Natural killer cell (primary cell): ENCODE measurements at regions not wholly inside any gene's neighbourhood (a gene's known extent, or its start where the extent isn't known, plus 50 kb on each side); places are given as distances from the start of the nearest gene placed in this dataset.

Experiments
- ATAC-seq, 3 donors: fragments of 150-1000 bp in 2 of 3; fragments of 200-7000 bp in 1 of 3; cut with Tn5 transposase; 1 replicate in 1 of 3; 2 replicates in 2 of 3; pipeline ENCODE4 v1.10.0; 2021; ENCODE audit warnings: mild to moderate bottlenecking in 2 of 3, moderate library complexity in 2 of 3
- DNase-seq, 2 donors: peaks; one replicate each; pipeline versions ENCODE4 v3.0.0 to v3.0.0-alpha.2; 2013 to 2021; ENCODE audit warnings: mixed read lengths in 1 of 2
- H3K27ac ChIP-seq: one replicate; pipeline ENCODE4 v1.5.1; 2013; ENCODE audit warnings: mild to moderate bottlenecking, low read length
- H3K27me3 ChIP-seq: one replicate; pipeline ENCODE4 v1.6.1; 2013; ENCODE audit warnings: low read length; ENCODE audit not compliant: control insufficient read depth, insufficient read depth
- H3K36me3 ChIP-seq: one replicate; pipeline ENCODE4 v1.6.1; 2013; ENCODE audit warnings: low read length; ENCODE audit not compliant: control insufficient read depth, insufficient read depth
- H3K4me1 ChIP-seq: one replicate; pipeline ENCODE4 v1.6.1; 2013; ENCODE audit warnings: low read length; ENCODE audit not compliant: control insufficient read depth, insufficient read depth
- H3K4me3 ChIP-seq: one replicate; pipeline ENCODE4 v1.5.1; 2013; ENCODE audit warnings: low read length
- H3K9me3 ChIP-seq: one replicate; pipeline ENCODE4 v1.6.1; 2013; ENCODE audit warnings: low read length; ENCODE audit not compliant: control insufficient read depth, insufficient read depth
- H3K27ac Mint-ChIP-seq, 2 donors: one replicate each; pipeline ENCODE4 v1.8.0; 2022; ENCODE audit warnings: mild to moderate bottlenecking in 2 of 2, mixed read lengths in 2 of 2, moderate library complexity in 1 of 2
- H3K27me3 Mint-ChIP-seq, 2 donors: one replicate each; pipeline ENCODE4 v1.8.0; 2022; ENCODE audit warnings: low read depth in 2 of 2, mixed read lengths in 2 of 2
- H3K36me3 Mint-ChIP-seq: one replicate; pipeline ENCODE4 v1.8.0; 2022; ENCODE audit warnings: mixed read lengths
- H3K4me1 Mint-ChIP-seq, 2 donors: one replicate each; pipeline ENCODE4 v1.8.0; 2022; ENCODE audit warnings: mixed read lengths in 2 of 2
- H3K4me3 Mint-ChIP-seq: one replicate; pipeline ENCODE4 v1.8.0; 2022; ENCODE audit warnings: mild to moderate bottlenecking, moderate library complexity, mixed read lengths
- H3K9me3 Mint-ChIP-seq, 2 donors: one replicate each; pipeline ENCODE4 v1.8.0; 2022; ENCODE audit warnings: mixed read lengths in 2 of 2
- WGBS: methylation state at CpG from one replicate; pipeline ENCODE4 v1.1.7; 2013; ENCODE audit warnings: missing lambda C conversion rate; ENCODE audit not compliant: insufficient coverage; 5-methylcytosine and 5-hydroxymethylcytosine counted together
- intact Hi-C: fragments of 100-400 bp; cut with micrococcal nuclease; formaldehyde crosslinking; loops from one replicate; pipeline ENCODE4 v1.14.2; 2022
- TF ChIP-seq, protein P1 (sequence below): fragments of 200-600 bp; IDR thresholded peaks from one replicate; pipeline ENCODE4 v1.8.0; 2022; ENCODE audit warnings: antibody characterized with exemption

DNA sequence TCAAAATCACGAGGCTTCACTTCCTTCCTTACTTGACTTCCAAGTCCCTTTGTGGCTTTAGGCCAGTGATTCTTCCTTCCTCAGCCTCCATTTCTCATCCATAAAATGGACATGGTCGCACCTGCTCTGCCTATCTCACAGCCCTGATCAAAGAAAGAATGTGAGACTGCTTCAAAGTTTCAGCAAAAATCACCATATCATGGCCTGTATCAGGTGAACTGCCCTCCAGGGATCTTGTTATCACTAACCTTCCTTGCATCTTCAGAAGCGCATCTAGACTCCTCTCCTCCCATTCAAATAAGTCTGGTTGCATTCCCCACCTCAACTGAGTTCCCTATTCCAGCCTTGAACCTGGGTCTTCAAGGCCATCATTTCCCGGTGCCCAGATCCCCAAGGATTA lies 96.5 kb downstream of the TTC32 start:
- Histone ChIP-seq H3K4me1 (no peaks in the 10 kb centered on the region), H3K27ac (no peak overlapping the region), H3K36me3 (no peaks in the 10 kb centered on the region), H3K9me3 (no peaks in the 10 kb centered on the region), H3K4me3 (no peak overlapping the region), H3K27me3 (no peaks in the 10 kb centered on the region)
- H3K4me1 Mint-ChIP-seq, result no peaks in the 10 kb centered on the region
- H3K27me3 Mint-ChIP-seq, result peaks cover 2 to 7% of the 10 kb centered on the region in 2 donors
- no peak for ATAC-seq
- intact Hi-C loops, result no loop called here
- H3K4me3 Mint-ChIP-seq, result no peak overlapping the region
- WGBS, result 65% methylated on average over 4 of the region's 4 CpGs
- H3K9me3 Mint-ChIP-seq, result no peaks in the 10 kb centered on the region
- no peak for DNase-seq
- no peak overlapping the region for H3K27ac Mint-ChIP-seq
- TF ChIP-seq, protein P1, sequence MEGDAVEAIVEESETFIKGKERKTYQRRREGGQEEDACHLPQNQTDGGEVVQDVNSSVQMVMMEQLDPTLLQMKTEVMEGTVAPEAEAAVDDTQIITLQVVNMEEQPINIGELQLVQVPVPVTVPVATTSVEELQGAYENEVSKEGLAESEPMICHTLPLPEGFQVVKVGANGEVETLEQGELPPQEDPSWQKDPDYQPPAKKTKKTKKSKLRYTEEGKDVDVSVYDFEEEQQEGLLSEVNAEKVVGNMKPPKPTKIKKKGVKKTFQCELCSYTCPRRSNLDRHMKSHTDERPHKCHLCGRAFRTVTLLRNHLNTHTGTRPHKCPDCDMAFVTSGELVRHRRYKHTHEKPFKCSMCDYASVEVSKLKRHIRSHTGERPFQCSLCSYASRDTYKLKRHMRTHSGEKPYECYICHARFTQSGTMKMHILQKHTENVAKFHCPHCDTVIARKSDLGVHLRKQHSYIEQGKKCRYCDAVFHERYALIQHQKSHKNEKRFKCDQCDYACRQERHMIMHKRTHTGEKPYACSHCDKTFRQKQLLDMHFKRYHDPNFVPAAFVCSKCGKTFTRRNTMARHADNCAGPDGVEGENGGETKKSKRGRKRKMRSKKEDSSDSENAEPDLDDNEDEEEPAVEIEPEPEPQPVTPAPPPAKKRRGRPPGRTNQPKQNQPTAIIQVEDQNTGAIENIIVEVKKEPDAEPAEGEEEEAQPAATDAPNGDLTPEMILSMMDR, result no peak
- no peaks in the 10 kb centered on the region for H3K36me3 Mint-ChIP-seq

DNA sequence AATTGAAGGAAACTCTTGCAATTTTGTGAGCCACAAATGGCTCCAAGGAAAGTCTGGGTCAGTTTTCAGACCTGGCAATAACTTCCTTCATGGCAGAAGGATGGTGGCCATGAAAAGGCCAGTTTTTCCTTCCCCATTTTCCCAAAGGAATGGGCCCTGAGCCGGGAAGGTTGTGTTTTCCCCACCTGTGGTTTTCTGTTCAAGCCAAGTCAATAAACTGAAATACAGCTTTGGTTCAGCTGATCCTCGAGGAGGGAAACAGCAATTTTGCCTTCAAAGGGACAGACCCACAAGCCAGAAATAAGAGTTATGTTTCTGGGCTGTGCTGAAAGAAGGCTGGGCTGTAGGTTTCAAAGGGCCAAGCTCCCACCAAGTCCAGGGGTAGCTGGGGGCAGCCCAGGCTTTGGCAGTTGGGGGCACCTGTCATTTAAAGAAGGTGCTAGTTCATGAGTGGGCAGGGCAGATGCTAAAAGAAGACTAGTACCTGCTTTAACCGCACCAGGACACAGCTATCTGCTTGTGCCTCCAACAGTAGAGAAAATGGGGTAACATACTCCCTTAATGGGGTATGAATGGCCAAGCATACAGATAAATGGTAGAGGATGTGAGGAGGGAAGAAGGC lies 97.0 kb downstream of the TTC32 start:
- no peak overlapping the region for H3K4me3 Mint-ChIP-seq
- H3K27me3 ChIP-seq, result no peaks in the 10 kb centered on the region
- intact Hi-C loops, result no loop called here
- H3K27ac Mint-ChIP-seq, result no peak overlapping the region
- ATAC-seq (no peak), DNase-seq (no peak)
- H3K36me3 Mint-ChIP-seq, result no peaks in the 10 kb centered on the region
- TF ChIP-seq, protein P1, result no peak
- no peak overlapping the region for H3K27ac ChIP-seq
- H3K9me3 ChIP-seq, result no peaks in the 10 kb centered on the region
- WGBS, result 66% methylated on average over 3 of the region's 3 CpGs
- H3K9me3 Mint-ChIP-seq, result no peaks in the 10 kb centered on the region
- peaks cover 2 to 7% of the 10 kb centered on the region in 2 donors for H3K27me3 Mint-ChIP-seq
- no peak overlapping the region for H3K4me3 ChIP-seq
- no peaks in the 10 kb centered on the region for H3K36me3 ChIP-seq
- no peaks in the 10 kb centered on the region for H3K4me1 ChIP-seq
- no peaks in the 10 kb centered on the region for H3K4me1 Mint-ChIP-seq

DNA sequence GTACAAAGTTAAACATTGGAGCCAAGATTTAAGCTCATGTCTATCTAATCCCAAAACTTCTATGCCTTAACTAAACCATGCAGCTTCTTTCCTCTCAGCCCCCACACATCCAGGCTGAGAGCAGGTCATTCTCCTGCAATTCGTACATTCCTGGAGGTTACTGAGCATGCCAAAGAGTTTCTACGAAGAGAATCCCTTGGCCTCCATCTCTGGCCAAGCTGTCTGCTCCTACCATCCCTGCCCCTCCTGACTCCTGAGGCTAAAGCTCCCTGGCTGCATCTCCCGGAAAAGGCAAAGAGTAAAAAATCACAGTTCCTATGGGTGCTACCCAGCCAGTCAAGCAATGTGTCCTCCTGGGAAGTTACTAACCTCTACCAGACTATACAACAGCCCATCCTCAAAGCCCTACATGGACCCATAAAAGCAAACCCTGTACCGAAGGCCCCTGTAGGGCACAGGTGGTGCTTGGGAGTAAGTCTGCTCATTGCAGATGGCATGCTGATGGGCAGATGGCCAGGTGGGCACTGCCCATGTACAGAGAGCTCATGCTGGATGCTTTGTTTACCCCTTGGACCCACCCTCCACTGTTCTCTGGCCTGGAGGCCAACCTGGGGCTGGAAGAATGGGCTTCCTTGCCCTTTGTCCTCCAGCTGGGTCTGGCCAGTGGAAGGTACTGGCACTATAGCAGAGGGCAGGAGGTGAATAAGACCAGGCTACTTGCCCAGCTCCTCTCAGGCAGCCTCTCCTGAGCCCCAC lies 99.5 kb downstream of the TTC32 start:
- Histone ChIP-seq H3K4me3 (no peak overlapping the region), H3K4me1 (no peaks in the 10 kb centered on the region), H3K27me3 (no peaks in the 10 kb centered on the region), H3K27ac (no peak overlapping the region), H3K9me3 (no peaks in the 10 kb centered on the region), H3K36me3 (no peaks in the 10 kb centered on the region)
- no peak overlapping the region for H3K4me3 Mint-ChIP-seq
- ATAC-seq (no peak), DNase-seq (no peak)
- TF ChIP-seq, protein P1, result no peak
- intact Hi-C loops, result no loop called here
- H3K27me3 Mint-ChIP-seq, result peaks cover 0 to 6% of the 10 kb centered on the region in 2 donors
- 90% methylated on average over 4 of the region's 4 CpGs for WGBS
- no peak overlapping the region for H3K27ac Mint-ChIP-seq
- H3K36me3 Mint-ChIP-seq, result no peaks in the 10 kb centered on the region
- no peaks in the 10 kb centered on the region for H3K9me3 Mint-ChIP-seq
- no peaks in the 10 kb centered on the region for H3K4me1 Mint-ChIP-seq
